Activated T-helper 1 cell treated with anti-CD3 and anti-CD28 coated beads, Interleukin-2, amount 50 U/mL, for 16 hours (primary cell): ENCODE measurements at regions not wholly inside any gene's neighbourhood (a gene's known extent, or its start where the extent isn't known, plus 50 kb on each side); places are given as distances from the start of the nearest gene placed in this dataset.
"Not testable (repeated sequence)": the region's sequence is repeated elsewhere in the genome, so short reads cannot be mapped to it uniquely, and the experiment has no call there.

ENCODE experiments used
- DNase-seq, 2 donors: peaks; one replicate each; pipeline ENCODE4 v3.0.0-alpha.2; 2020; ENCODE audit warnings: low read depth in 1 of 2, low spot score in 1 of 2

DNA sequence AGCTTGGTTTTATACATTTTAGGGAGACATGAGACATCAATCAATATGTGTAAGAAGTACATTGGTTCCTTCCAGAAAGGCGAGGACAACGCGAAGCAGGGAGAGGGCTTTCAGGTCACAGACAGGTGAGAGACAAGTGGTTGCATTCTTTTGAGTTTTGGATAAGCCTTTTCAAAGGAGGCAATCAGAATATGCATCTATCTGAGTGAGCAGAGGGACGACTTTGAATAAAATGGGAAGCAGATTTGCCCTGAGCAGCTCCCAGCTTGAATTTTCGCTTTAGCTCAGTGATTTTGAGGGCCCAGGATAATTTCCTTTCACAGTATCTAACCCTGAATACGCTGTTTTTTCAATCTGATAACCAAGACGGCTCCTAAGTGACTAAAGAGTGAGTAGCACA is 82.5 kb upstream of the MYO3A start:
- no peak for DNase-seq

DNA sequence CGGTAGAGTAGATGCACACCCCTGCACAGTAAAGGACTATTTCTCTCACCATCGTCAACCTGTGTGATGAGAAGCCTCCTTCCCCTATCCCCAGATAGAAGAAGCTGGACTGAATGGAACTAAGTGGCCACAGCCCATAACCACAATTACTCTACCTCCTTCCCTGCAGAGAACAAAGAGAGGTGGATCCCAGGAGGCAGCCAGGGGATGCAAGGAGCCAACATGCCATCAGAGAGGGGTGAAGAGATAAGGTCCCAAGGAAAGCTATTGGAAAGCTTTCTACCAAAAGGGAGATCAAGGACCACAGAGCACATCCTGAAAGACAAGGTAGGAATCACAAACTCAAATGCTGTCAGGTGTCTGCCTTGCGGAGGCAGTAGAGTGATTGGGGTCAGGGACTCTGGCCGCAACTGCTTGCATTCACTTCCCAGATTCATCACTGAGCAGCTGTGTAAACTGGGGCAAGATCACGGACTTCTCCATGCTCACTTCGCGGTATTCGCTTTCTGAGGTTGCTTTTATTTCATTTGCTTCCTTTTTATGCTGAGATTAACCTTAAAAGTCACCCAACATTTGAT is 81.6 kb upstream of the MYO3A start:
- no peak for DNase-seq

- no peak for DNase-seq
Observed at GRCh38 chr10:25858076-25858475, 76.0 kb upstream of the MYO3A start.

DNA sequence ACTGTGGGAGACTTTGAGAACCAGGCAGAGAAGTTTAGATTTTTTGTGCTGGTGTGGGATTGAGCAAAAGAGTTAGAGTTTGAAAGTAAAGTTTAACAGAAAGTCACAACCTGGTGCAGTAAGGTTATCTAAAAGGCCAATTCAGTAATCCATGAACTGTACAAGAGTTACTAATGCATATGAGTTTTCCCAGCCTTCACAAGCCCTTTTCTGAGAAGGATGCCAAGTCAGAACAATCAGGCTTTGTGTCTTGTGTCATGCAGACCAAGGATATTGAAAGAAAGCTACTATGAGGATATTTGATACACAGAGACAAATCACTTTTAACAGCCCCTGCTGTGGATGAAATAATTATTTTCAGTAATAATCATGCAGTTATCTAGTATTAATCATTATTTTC is 68.8 kb upstream of the MYO3A start:
- DNase-seq, result no peak

DNA sequence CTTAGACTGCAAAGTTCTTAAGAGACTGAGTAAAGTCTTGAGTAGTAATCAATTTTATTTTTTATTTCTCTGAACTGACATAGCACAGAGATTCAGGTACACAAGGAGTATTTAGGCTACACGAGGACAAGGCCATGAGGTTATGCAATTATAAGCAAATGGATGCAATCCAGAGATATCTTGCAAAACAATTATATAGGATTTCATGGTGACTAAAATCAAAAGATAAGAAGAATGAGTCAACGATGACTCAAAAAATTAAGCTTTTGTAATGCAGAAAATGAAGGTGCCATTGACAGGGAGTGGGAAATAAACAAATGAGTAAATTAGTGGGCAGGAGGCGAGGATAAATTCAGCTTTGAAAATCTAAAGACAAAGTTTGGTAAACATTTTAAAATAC is 66.7 kb upstream of the MYO3A start:
- DNase-seq, result no peak

DNA sequence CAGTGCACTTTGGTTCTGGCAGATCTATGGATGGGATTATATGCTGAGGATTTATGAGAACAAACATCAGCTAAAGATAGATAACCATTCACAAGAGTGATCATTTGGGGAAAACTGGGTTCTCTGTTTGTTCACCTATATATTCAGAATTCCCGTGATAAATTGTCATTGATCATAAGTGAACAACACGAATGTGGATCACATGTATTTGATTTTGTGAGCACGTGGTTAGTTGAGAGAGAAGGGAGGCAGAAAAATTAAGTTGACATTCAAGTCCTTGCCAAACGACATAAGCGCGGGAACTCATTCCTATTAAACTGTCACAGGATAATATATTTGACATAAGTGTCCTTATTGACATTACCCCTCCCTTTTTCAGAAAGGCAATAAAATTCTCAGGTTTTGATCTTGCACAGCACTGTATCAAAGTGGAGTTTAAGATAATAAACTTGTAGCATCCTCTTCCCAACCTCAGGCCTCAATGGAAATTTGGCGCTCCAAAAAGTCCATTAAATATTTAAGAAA is 64.9 kb upstream of the MYO3A start:
- no peak for DNase-seq

GRCh38 chr10:25869609-25870008 is 64.4 kb upstream of the MYO3A start:
- no peak for DNase-seq

- not testable (repeated sequence) for DNase-seq
Observed at GRCh38 chr10:25874402-25874801, 59.6 kb upstream of the MYO3A start.

GRCh38 chr10:25875556-25876165 is 58.4 kb upstream of the MYO3A start:
- peak; percentile 21 to 25 for DNase-seq

GRCh38 chr10:25877296-25877695 is 56.7 kb upstream of the MYO3A start:
- DNase-seq, result no peak
